Osteoblast (primary cell): ENCODE measurements at regions not wholly inside any gene's neighbourhood (a gene's known extent, or its start where the extent isn't known, plus 50 kb on each side); places are given as distances from the start of the nearest gene placed in this dataset.

Source experiments
- DNase-seq: peaks from one replicate; pipeline ENCODE4 v3.0.0; 2011; ENCODE audit warnings: low spot score, mixed read lengths; ENCODE audit not compliant: insufficient read length; ENCODE audit errors: missing footprints
- H2AFZ ChIP-seq: 2 replicates; pipeline ENCODE4 v1.6.0; 2011; ENCODE audit warnings: mild to moderate bottlenecking, low read length
- H3K27ac ChIP-seq: 2 replicates; pipeline ENCODE4 v1.5.1; 2011; ENCODE audit warnings: mild to moderate bottlenecking, low read depth, low read length, moderate library complexity
- H3K27me3 ChIP-seq: 2 replicates; pipeline ENCODE4 v1.6.0; 2012; ENCODE audit warnings: mild to moderate bottlenecking, control low read depth, inconsistent platforms, low read length, moderate library complexity; ENCODE audit not compliant: insufficient read depth
- H3K36me3 ChIP-seq: 2 replicates; pipeline ENCODE4 v1.5.1; 2011; ENCODE audit warnings: mild to moderate bottlenecking, low read length, control low read depth, moderate library complexity; ENCODE audit not compliant: insufficient read depth
- H3K4me1 ChIP-seq: 2 replicates; pipeline ENCODE4 v1.5.1; 2011; ENCODE audit warnings: mild to moderate bottlenecking, low read length, control low read depth, moderate library complexity; ENCODE audit not compliant: insufficient read depth
- H3K4me2 ChIP-seq: 2 replicates; pipeline ENCODE4 v1.6.0; 2011; ENCODE audit warnings: mild to moderate bottlenecking, low read length; ENCODE audit not compliant: insufficient read depth
- H3K4me3 ChIP-seq: fragments of 200-600 bp; sonication (generic); 3 replicates; pipeline ENCODE4 v1.5.1; 2012; ENCODE audit warnings: mild to moderate bottlenecking, low read length, inconsistent platforms; ENCODE audit not compliant: insufficient read depth
- H3K79me2 ChIP-seq: 2 replicates; pipeline ENCODE4 v1.6.0; 2012; ENCODE audit warnings: mild to moderate bottlenecking, low read length, control low read depth, inconsistent platforms; ENCODE audit not compliant: insufficient read depth
- H3K9me3 ChIP-seq: 2 replicates; pipeline ENCODE4 v1.5.1; 2011; ENCODE audit warnings: low read depth, low read length, control low read depth
- H4K20me1 ChIP-seq: 2 replicates; pipeline ENCODE4 v1.6.0; 2012; ENCODE audit warnings: mild to moderate bottlenecking, low read length, control low read depth; ENCODE audit not compliant: insufficient read depth
- CTCF ChIP-seq: IDR thresholded peaks from 2 replicates; pipeline ENCODE4 v1.5.1; 2011; ENCODE audit warnings: mild to moderate bottlenecking, low read depth, low read length, moderate library complexity; ENCODE audit errors: extremely low read depth

GRCh38 chr20:24385547-24385946 is 83.9 kb upstream of the SYNDIG1 start:
- Histone ChIP-seq H3K27ac (no peak overlapping the region), H3K9me3 (no peaks in the 10 kb centered on the region), H2AFZ (no peak overlapping the region), H3K4me3 (no peak overlapping the region), H3K4me1 (no peaks in the 10 kb centered on the region), H3K4me2 (no peak overlapping the region), H4K20me1 (no peaks in the 10 kb centered on the region), H3K36me3 (no peaks in the 10 kb centered on the region), H3K27me3 (peaks cover 2% of the 10 kb centered on the region), H3K79me2 (no peaks in the 10 kb centered on the region)
- no peak for DNase-seq
- no peak for TF ChIP-seq CTCF

- peaks cover 2% of the 10 kb centered on the region for H3K27me3 ChIP-seq
- H2AFZ ChIP-seq = no peak overlapping the region
- H3K4me2 ChIP-seq = no peak overlapping the region
- no peaks in the 10 kb centered on the region for H3K4me1 ChIP-seq
- no peak overlapping the region for H3K27ac ChIP-seq
- H3K4me3 ChIP-seq = no peak overlapping the region
- DNase-seq = no peak
- no peaks in the 10 kb centered on the region for H3K79me2 ChIP-seq
- TF ChIP-seq CTCF = no peak
- H3K9me3 ChIP-seq = no peaks in the 10 kb centered on the region
- no peaks in the 10 kb centered on the region for H3K36me3 ChIP-seq
- H4K20me1 ChIP-seq = no peaks in the 10 kb centered on the region
Measured at GRCh38 chr20:24384865-24385264, 84.6 kb upstream of the SYNDIG1 start.

- no peaks in the 10 kb centered on the region for H3K79me2 ChIP-seq
- H3K4me3 ChIP-seq = no peak overlapping the region
- no peak overlapping the region for H3K27ac ChIP-seq
- no peak overlapping the region for H3K4me2 ChIP-seq
- no peak overlapping the region for H2AFZ ChIP-seq
- no peaks in the 10 kb centered on the region for H4K20me1 ChIP-seq
- DNase-seq = no peak
- no peaks in the 10 kb centered on the region for H3K36me3 ChIP-seq
- peaks cover 7% of the 10 kb centered on the region for H3K4me1 ChIP-seq
- no peaks in the 10 kb centered on the region for H3K9me3 ChIP-seq
- TF ChIP-seq CTCF = no peak
- peaks cover 2% of the 10 kb centered on the region for H3K27me3 ChIP-seq
Measured at GRCh38 chr20:24382743-24383142, 86.7 kb upstream of the SYNDIG1 start.

- no peak for DNase-seq
- Histone ChIP-seq H3K4me1 (peaks cover 7% of the 10 kb centered on the region), H3K36me3 (no peaks in the 10 kb centered on the region), H3K4me2 (no peak overlapping the region), H3K9me3 (no peaks in the 10 kb centered on the region), H3K79me2 (no peaks in the 10 kb centered on the region), H4K20me1 (no peaks in the 10 kb centered on the region), H3K27me3 (no peaks in the 10 kb centered on the region), H2AFZ (no peak overlapping the region), H3K27ac (no peak overlapping the region), H3K4me3 (no peak overlapping the region)
- TF ChIP-seq CTCF = no peak
Measured at GRCh38 chr20:24382331-24382730, 87.1 kb upstream of the SYNDIG1 start.
